HL-60/S4 (cell line): ENCODE measurements at regions not wholly inside any gene's neighbourhood (a gene's known extent, or its start where the extent isn't known, plus 50 kb on each side); places are given as distances from the start of the nearest gene placed in this dataset.

ENCODE experiments used
- in situ Hi-C: fragments of 300-500 bp; cut with MboI; formaldehyde crosslinking; loops from 2 replicates; pipeline ENCODE4 v1.14.3; 2022; ENCODE audit warnings: low sequenced_read_pairs

- in situ Hi-C loops = no loop called here
These were observed 50.7 kb upstream of the TOX2 start for GRCh38 chr20:43863821-43864544.

GRCh38 chr20:43863330-43863729 is 51.3 kb upstream of the TOX2 start:
- in situ Hi-C loops = no loop called here

GRCh38 chr20:43862438-43862837 is 52.2 kb upstream of the TOX2 start:
- in situ Hi-C loops = no loop called here

GRCh38 chr20:43859994-43860393 is 54.7 kb upstream of the TOX2 start:
- in situ Hi-C loops = no loop called here

GRCh38 chr20:43857932-43858331 is 56.7 kb upstream of the TOX2 start:
- in situ Hi-C loops = no loop called here

- in situ Hi-C loops = no loop called here
These were observed 57.5 kb upstream of the TOX2 start for GRCh38 chr20:43857127-43857526.

- in situ Hi-C loops = no loop called here
These were observed 58.8 kb upstream of the TOX2 start for GRCh38 chr20:43855803-43856202.

- in situ Hi-C loops = no loop called here
These were observed 60.7 kb upstream of the TOX2 start for GRCh38 chr20:43853918-43854317.

- in situ Hi-C loops = no loop called here
These were observed 61.4 kb upstream of the TOX2 start for GRCh38 chr20:43853174-43853803.

- in situ Hi-C loops = loop anchor here (5.0 kb wide), 1 partner anchor 103 kb away; no protein-coding TSS in a partner anchor
These were observed 65.0 kb upstream of the TOX2 start for GRCh38 chr20:43849496-43850186.

- in situ Hi-C loops = loop anchor here (5.0 kb wide), 1 partner anchor 106 kb away; no protein-coding TSS in a partner anchor
These were observed 68.1 kb upstream of the TOX2 start for GRCh38 chr20:43846516-43846905.

- in situ Hi-C loops = loop anchor here (5.0 kb wide), 1 partner anchor 107 kb away; no protein-coding TSS in a partner anchor
These were observed 69.7 kb upstream of the TOX2 start for GRCh38 chr20:43844778-43845614.

- in situ Hi-C loops = no loop called here
These were observed 70.5 kb upstream of the TOX2 start for GRCh38 chr20:43843965-43844660.

- in situ Hi-C loops = no loop called here
These were observed 71.3 kb upstream of the TOX2 start for GRCh38 chr20:43843096-43843964.

GRCh38 chr20:43842126-43843020 is 72.3 kb upstream of the TOX2 start:
- in situ Hi-C loops = no loop called here

- in situ Hi-C loops = no loop called here
These were observed 74.1 kb upstream of the TOX2 start for GRCh38 chr20:43840382-43841070.

- in situ Hi-C loops = no loop called here
These were observed 74.9 kb upstream of the TOX2 start for GRCh38 chr20:43839793-43840199.

- in situ Hi-C loops = no loop called here
These were observed 76.0 kb upstream of the TOX2 start for GRCh38 chr20:43838703-43839060.
